H1 (cell line): ENCODE measurements at regions not wholly inside any gene's neighbourhood (a gene's known extent, or its start where the extent isn't known, plus 50 kb on each side); places are given as distances from the start of the nearest gene placed in this dataset.

Source experiments
- CTCF ChIA-PET: fragments of 300-600 bp; sonication (Branson Sonifier 250); formaldehyde crosslinking; loops from one replicate; lab custom pipeline; 2021; ENCODE audit not compliant: partially characterized antibody; lab: Charles Lee
- POLR2A ChIA-PET: fragments of 300-600 bp; sonication (Branson Sonifier 250); formaldehyde crosslinking; loops from one replicate; lab custom pipeline; 2021; ENCODE audit warnings: inconsistent platforms; ENCODE audit not compliant: partially characterized antibody; lab: Charles Lee
- DNase-seq, 2 experiments: peaks; one replicate each; pipeline versions ENCODE4 v3.0.0 to v3.0.0-alpha.2; 2010 to 2022; ENCODE audit warnings: low spot score in 2 of 2, low read depth in 1 of 2, mixed read lengths in 1 of 2
- FAIRE-seq: peaks from 2 replicates; lab custom pipeline; 2011; peaks lifted over from hg19 to GRCh38; lab: Jason Lieb, UNC
- H2AFZ ChIP-seq: 2 replicates; pipeline ENCODE4 v1.8.1; 2012; ENCODE audit warnings: low read length, inconsistent platforms
- H2AK5ac ChIP-seq: 2 replicates; pipeline ENCODE4 v1.6.1; 2013; ENCODE audit warnings: low read depth, low read length
- H2BK120ac ChIP-seq: replicated peaks from 2 replicates; pipeline ENCODE3; 2013; ENCODE audit warnings: low read depth, low read length, inconsistent platforms
- H2BK12ac ChIP-seq: 2 replicates; pipeline ENCODE4 v1.6.1; 2013; ENCODE audit warnings: low read depth, low read length
- H2BK15ac ChIP-seq: 2 replicates; pipeline ENCODE4 v1.6.1; 2013; ENCODE audit warnings: low read length
- H2BK20ac ChIP-seq: 2 replicates; pipeline ENCODE4 v1.6.1; 2013; ENCODE audit warnings: low read length
- H2BK5ac ChIP-seq: 2 replicates; pipeline ENCODE4 v1.6.1; 2013; ENCODE audit warnings: low read depth, low read length
- H3K14ac ChIP-seq: 2 replicates; pipeline ENCODE4 v1.6.1; 2013; ENCODE audit warnings: inconsistent platforms; ENCODE audit not compliant: insufficient read length
- H3K18ac ChIP-seq: 2 replicates; pipeline ENCODE4 v1.6.1; 2013; ENCODE audit warnings: low read length; ENCODE audit errors: extremely low read depth
- H3K23ac ChIP-seq: 2 replicates; pipeline ENCODE4 v1.6.1; 2013; ENCODE audit warnings: inconsistent platforms; ENCODE audit not compliant: insufficient read length
- H3K23me2 ChIP-seq: 2 replicates; pipeline ENCODE4 v1.6.1; 2013; ENCODE audit warnings: low read depth, low read length
- H3K27ac ChIP-seq: 2 replicates; pipeline ENCODE4 v1.6.1; 2011; ENCODE audit warnings: low read depth, low read length, inconsistent platforms
- H3K27me3 ChIP-seq, 4 experiments: replicated peaks in 1 of 4; 1 replicate in 1 of 4; 2 replicates in 3 of 4; pipeline versions ENCODE4 v1.6.1 to v1.8.1; 2011 to 2013; ENCODE audit warnings: low read length in 3 of 4, mild to moderate bottlenecking in 3 of 4, inconsistent platforms in 2 of 4, mixed read lengths in 2 of 4, moderate library complexity in 1 of 4; ENCODE audit not compliant: control insufficient read depth in 3 of 4, insufficient read depth in 3 of 4; ENCODE audit errors: extremely low read depth in 1 of 4
- H3K36me3 ChIP-seq, 4 experiments: 2 replicates each; pipeline versions ENCODE4 v1.6.1 to v1.8.1; 2011 to 2013; ENCODE audit warnings: mild to moderate bottlenecking in 4 of 4, low read length in 3 of 4, moderate library complexity in 2 of 4, control low read depth in 1 of 4, inconsistent platforms in 1 of 4; ENCODE audit not compliant: insufficient read depth in 4 of 4, control insufficient read depth in 2 of 4
- H3K4ac ChIP-seq: replicated peaks from 2 replicates; pipeline ENCODE3; 2013; ENCODE audit warnings: low read length, low read depth, mixed read lengths, inconsistent platforms; ENCODE audit not compliant: insufficient read length
- H3K4me1 ChIP-seq, 4 experiments: replicated peaks in 1 of 4; 1 replicate in 1 of 4; 2 replicates in 3 of 4; pipeline versions ENCODE4 v1.6.1 to v1.8.1; 2011 to 2013; ENCODE audit warnings: low read length in 3 of 4, inconsistent platforms in 2 of 4, mixed read lengths in 1 of 4; ENCODE audit not compliant: insufficient read depth in 4 of 4, control insufficient read depth in 3 of 4
- H3K4me2 ChIP-seq, 2 experiments: 2 replicates each; pipeline versions ENCODE4 v1.6.1 to v1.8.1; 2011 to 2013; ENCODE audit warnings: low read depth in 2 of 2, low read length in 2 of 2, control low read depth in 1 of 2, inconsistent platforms in 1 of 2, mild to moderate bottlenecking in 1 of 2; ENCODE audit not compliant: insufficient read depth in 1 of 2
- H3K4me3 ChIP-seq, 4 experiments: fragments of 200-600, 300-600 bp in 1 of 4; sonication (generic), shearing (Covaris generic), sonication (Bioruptor Twin) in 1 of 4; 2 replicates each; pipeline versions ENCODE4 v1.5.1 to v1.8.1; 2011 to 2016; ENCODE audit warnings: low read length in 4 of 4, low read depth in 3 of 4, control low read depth in 2 of 4, inconsistent platforms in 2 of 4, mild to moderate bottlenecking in 2 of 4, mixed read lengths in 1 of 4, moderate library complexity in 1 of 4; ENCODE audit not compliant: insufficient read depth in 2 of 4; ENCODE audit errors: extremely low read depth in 1 of 4
- H3K56ac ChIP-seq: replicated peaks from 2 replicates; pipeline ENCODE3; 2013; ENCODE audit warnings: low read depth, mild to moderate bottlenecking, mixed read lengths, low read length, inconsistent platforms; ENCODE audit not compliant: insufficient read length
- H3K79me1 ChIP-seq: 2 replicates; pipeline ENCODE4 v1.6.1; 2013; ENCODE audit warnings: low read depth, low read length, control low read depth
- H3K79me2 ChIP-seq, 2 experiments: 2 replicates each; pipeline versions ENCODE4 v1.6.1 to v1.8.1; 2012 to 2013; ENCODE audit warnings: low read length in 2 of 2, mild to moderate bottlenecking in 2 of 2, inconsistent platforms in 1 of 2; ENCODE audit not compliant: insufficient read depth in 2 of 2, control insufficient read depth in 1 of 2
- H3K9ac ChIP-seq, 4 experiments: replicated peaks in 1 of 4; 1 replicate in 1 of 4; 2 replicates in 3 of 4; pipeline versions ENCODE4 v1.6.1 to v1.8.1; 2011 to 2013; ENCODE audit warnings: low read depth in 3 of 4, low read length in 3 of 4, control low read depth in 2 of 4, mild to moderate bottlenecking in 2 of 4, moderate library complexity in 2 of 4, inconsistent platforms in 1 of 4; ENCODE audit errors: extremely low read depth in 1 of 4
- H3K9me3 ChIP-seq, 2 experiments: 2 replicates each; pipeline versions ENCODE4 v1.6.1 to v1.8.1; 2012 to 2013; ENCODE audit warnings: mild to moderate bottlenecking in 2 of 2, moderate library complexity in 2 of 2, control low read depth in 1 of 2, inconsistent platforms in 1 of 2, low read depth in 1 of 2, low read length in 1 of 2, mixed read lengths in 1 of 2; ENCODE audit not compliant: insufficient read depth in 2 of 2
- H4K20me1 ChIP-seq, 2 experiments: replicated peaks in 1 of 2; 2 replicates each; pipeline versions ENCODE3 to v1.8.1; 2011 to 2013; ENCODE audit warnings: inconsistent platforms in 2 of 2, low read length in 2 of 2, mild to moderate bottlenecking in 1 of 2; ENCODE audit not compliant: insufficient read depth in 2 of 2, control insufficient read depth in 1 of 2
- H4K5ac ChIP-seq: 2 replicates; pipeline ENCODE4 v1.6.1; 2013; ENCODE audit warnings: low read length, low read depth, mixed read lengths, inconsistent platforms; ENCODE audit not compliant: insufficient read length
- H4K8ac ChIP-seq: 2 replicates; pipeline ENCODE4 v1.8.0; 2013; ENCODE audit warnings: mild to moderate bottlenecking, moderate library complexity, low read length, inconsistent platforms; ENCODE audit not compliant: insufficient read depth; ENCODE audit errors: extremely low read depth
- H4K91ac ChIP-seq: replicated peaks from 2 replicates; pipeline ENCODE3; 2013; ENCODE audit warnings: low read length, mixed read lengths, inconsistent platforms; ENCODE audit not compliant: insufficient read length
- JUND ChIP-seq: IDR thresholded peaks from 2 replicates; pipeline ENCODE4 v1.6.1; 2011; ENCODE audit warnings: mild to moderate bottlenecking, improper control_type of control experiment, low read length
- WGBS, 2 experiments: shearing (Covaris generic) in 1 of 2; methylation state at CpG; one replicate each; pipeline versions ENCODE4 v1.1.6 to v1.1.7; 2013 to 2015; ENCODE audit warnings: low lambda C conversion rate in 2 of 2, mixed read lengths in 2 of 2, inconsistent platforms in 1 of 2, low coverage in 1 of 2, missing lambda C conversion rate in 1 of 2; ENCODE audit not compliant: insufficient replicate concordance in 2 of 2, insufficient coverage in 1 of 2, insufficient read length in 1 of 2; ENCODE audit errors: extremely low coverage in 1 of 2, missing lambda C conversion rate in 1 of 2; 5-methylcytosine and 5-hydroxymethylcytosine counted together

DNA sequence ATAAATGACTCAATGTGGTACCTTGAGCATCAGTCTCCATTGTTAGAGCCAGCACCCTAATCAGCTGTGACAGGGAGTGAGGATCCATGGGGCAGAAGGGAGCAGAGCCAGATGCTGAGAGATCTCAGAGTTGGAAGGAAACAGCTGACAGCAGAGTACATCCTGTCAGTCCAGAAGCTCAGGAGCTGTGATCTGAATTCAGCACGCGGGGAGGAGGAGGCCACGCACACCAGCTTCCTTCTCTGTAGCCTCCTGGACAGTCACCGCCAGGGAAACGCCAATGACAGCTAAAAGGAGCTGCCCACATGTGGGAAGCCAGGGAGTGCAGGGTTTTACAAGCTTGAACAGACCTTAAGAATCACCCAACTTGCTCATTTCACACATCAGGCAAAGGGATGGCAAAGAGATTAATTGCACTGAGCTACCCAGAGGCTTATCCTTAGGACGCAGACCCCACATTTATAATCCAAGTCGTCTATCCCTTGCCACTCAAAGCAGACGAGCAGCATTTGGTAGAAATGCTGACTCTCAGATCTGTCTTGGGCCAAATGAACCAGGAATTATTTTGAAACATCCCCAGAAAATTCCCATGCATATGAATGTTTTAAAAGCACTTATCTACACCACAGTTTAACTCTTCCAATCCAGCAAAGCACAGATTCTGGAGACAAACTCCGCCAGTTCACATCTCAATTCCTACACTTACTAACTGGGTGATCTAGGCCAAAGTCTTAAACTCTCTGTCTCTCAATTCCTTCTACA lies 322.6 kb upstream of the TMTC1 start:
- FAIRE-seq (no peak), DNase-seq (no peak)
- Histone ChIP-seq H2AK5ac (no peak overlapping the region), H4K91ac (no peak overlapping the region), H2BK5ac (no peak overlapping the region), H3K18ac (no peak overlapping the region), H3K36me3 (no peaks in the 10 kb centered on the region), H2BK15ac (no peak overlapping the region), H3K79me1 (no peaks in the 10 kb centered on the region), H3K4ac (no peak overlapping the region), H3K4me3 (no peak overlapping the region), H3K9me3 (peaks cover 0 to 8% of the 10 kb centered on the region in 2 experiments; a peak in 1 of 4 replicates), H3K4me1 (no peaks in the 10 kb centered on the region), H4K20me1 (no peaks in the 10 kb centered on the region), H3K79me2 (no peaks in the 10 kb centered on the region), H3K27ac (no peak overlapping the region), H2BK20ac (no peak overlapping the region), H3K23me2 (no peaks in the 10 kb centered on the region), H3K56ac (no peak overlapping the region), H3K14ac (no peak overlapping the region), H3K9ac (no peak overlapping the region), H3K4me2 (no peak overlapping the region), H2BK120ac (no peak overlapping the region), H3K27me3 (no peaks in the 10 kb centered on the region), H2BK12ac (no peak overlapping the region), H4K8ac (no peak overlapping the region), H3K23ac (no peak overlapping the region), H4K5ac (no peak overlapping the region), H2AFZ (no peak overlapping the region; the same call in 1 of the 2 replicates)
- CTCF ChIA-PET = interaction anchor here (1.2 kb wide), 1 partner anchor 30 kb away, joined by 4 read pairs; no protein-coding TSS in a partner anchor
- 79% methylated on average over 8 of the region's 9 CpGs; no CpG with 5 or more reads in 1 of the 2 experiments for WGBS, 2 experiments
- POLR2A ChIA-PET = no interaction called here
- TF ChIP-seq JUND = no peak
